ENCODE measurements at regions not wholly inside any gene's neighbourhood (a gene's known extent, or its start where the extent isn't known, plus 50 kb on each side); places are given as distances from the start of the nearest gene placed in this dataset.

DNA sequence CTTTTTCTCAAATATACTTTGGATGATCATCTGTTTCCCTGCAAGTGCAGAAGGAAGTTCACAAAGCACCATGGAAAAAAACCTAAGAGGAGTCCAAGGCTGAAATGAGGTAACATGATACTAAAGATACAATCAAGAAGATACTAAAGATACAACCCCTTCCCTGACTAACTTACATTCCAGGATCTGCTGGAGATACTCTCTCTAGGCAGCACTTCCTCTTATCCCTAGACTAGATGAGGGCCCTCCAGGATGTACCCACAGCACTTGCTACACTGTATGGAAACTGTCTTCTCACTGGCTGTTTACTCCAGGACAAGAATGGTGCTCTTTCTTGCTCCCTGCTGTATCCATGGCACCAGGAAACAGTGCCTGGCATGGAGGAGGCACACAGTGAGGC is 116.4 kb upstream of the NFE2L3 start:
- Mint-ChIP-seq H3K9me3 (ENCODE audit: unreplicated experiment) (no peaks in the 10 kb centered on the region), H3K4me3 (ENCODE audit: unreplicated experiment) (no peak overlapping the region), H3K36me3 (ENCODE audit: unreplicated experiment) (no peaks in the 10 kb centered on the region), H3K27ac (ENCODE audit: unreplicated experiment) (no peak overlapping the region), H3K4me1 (ENCODE audit: unreplicated experiment) (no peaks in the 10 kb centered on the region), H3K27me3 (ENCODE audit: unreplicated experiment) (peaks cover 9% of the 10 kb centered on the region)
- TF ChIP-seq, protein P1, sequence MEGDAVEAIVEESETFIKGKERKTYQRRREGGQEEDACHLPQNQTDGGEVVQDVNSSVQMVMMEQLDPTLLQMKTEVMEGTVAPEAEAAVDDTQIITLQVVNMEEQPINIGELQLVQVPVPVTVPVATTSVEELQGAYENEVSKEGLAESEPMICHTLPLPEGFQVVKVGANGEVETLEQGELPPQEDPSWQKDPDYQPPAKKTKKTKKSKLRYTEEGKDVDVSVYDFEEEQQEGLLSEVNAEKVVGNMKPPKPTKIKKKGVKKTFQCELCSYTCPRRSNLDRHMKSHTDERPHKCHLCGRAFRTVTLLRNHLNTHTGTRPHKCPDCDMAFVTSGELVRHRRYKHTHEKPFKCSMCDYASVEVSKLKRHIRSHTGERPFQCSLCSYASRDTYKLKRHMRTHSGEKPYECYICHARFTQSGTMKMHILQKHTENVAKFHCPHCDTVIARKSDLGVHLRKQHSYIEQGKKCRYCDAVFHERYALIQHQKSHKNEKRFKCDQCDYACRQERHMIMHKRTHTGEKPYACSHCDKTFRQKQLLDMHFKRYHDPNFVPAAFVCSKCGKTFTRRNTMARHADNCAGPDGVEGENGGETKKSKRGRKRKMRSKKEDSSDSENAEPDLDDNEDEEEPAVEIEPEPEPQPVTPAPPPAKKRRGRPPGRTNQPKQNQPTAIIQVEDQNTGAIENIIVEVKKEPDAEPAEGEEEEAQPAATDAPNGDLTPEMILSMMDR (IDR thresholded peaks at IDR 0.05) = no peak
- DNase-seq (ENCODE audit: extremely low spot score, unreplicated experiment) = peak; percentile 46

DNA sequence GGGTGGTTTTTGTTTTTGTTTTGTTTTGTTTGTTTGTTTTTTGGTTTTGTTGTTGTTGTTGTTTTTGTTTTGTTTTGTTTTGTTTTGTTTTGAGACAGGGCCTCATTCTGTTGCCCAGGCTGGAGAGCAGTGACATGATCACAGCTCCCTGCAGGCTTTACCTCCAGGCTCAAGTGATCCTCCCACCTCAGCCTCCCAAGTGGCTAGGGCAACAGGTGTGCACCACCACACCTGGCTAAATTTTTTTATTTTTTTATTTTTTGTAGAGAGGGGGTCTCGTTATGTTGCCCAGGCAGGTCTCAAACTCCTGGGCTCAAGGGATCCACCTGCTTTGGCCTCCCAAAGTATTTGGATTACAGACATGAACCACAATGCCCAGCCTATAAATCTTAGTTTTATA is 115.9 kb upstream of the NFE2L3 start:
- DNase-seq (ENCODE audit: extremely low spot score, unreplicated experiment) = peak; percentile 25
- Mint-ChIP-seq H3K27me3 (ENCODE audit: unreplicated experiment) (peaks cover 9% of the 10 kb centered on the region), H3K4me3 (ENCODE audit: unreplicated experiment) (no peak overlapping the region), H3K36me3 (ENCODE audit: unreplicated experiment) (no peaks in the 10 kb centered on the region), H3K4me1 (ENCODE audit: unreplicated experiment) (no peaks in the 10 kb centered on the region), H3K27ac (ENCODE audit: unreplicated experiment) (no peak overlapping the region), H3K9me3 (ENCODE audit: unreplicated experiment) (no peaks in the 10 kb centered on the region)
- TF ChIP-seq, protein P1 (IDR thresholded peaks at IDR 0.05) = no peak

DNA sequence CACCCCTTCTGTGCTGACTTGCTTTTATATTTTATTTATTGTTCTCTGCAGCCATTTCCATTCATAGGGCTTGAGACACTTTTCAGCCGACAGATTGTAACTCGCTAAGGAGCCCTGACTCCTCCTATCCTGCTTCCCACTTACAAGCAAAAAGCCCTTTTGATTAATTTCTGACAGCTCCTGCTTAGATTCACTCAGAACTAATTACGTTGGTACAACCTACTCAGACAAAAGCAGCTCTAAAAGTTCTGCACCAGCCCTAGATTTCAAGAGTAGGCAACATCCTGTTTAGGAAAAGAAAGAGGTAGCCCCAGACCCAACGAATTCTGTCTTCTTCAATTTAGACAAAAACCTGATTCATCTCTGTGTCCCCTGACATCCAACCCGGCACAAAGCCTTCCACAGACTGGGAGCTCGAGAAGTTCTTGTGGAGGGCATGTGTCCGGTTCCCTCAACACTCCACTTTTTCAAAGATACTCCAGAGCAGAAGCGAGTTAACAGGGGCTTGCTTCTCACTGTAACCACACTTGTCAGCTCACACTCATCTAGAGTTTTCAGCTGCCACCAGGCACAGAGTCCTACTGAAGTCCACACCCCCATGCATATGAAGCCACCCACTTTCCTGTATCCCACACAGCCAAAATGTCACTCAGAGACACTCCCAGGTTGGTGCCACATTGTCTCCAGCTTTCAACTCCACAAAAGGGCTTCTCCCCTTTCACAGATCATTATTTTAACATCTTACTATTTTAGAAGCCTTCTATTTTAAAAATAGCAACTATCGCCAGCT is 113.6 kb upstream of the NFE2L3 start:
- Mint-ChIP-seq H3K4me3 (ENCODE audit: unreplicated experiment) (no peak overlapping the region), H3K27me3 (ENCODE audit: unreplicated experiment) (peaks cover 15% of the 10 kb centered on the region), H3K9me3 (ENCODE audit: unreplicated experiment) (no peaks in the 10 kb centered on the region), H3K36me3 (ENCODE audit: unreplicated experiment) (no peaks in the 10 kb centered on the region), H3K4me1 (ENCODE audit: unreplicated experiment) (no peaks in the 10 kb centered on the region), H3K27ac (ENCODE audit: unreplicated experiment) (no peak overlapping the region)
- TF ChIP-seq, protein P1 (IDR thresholded peaks at IDR 0.05) = no peak
- DNase-seq (ENCODE audit: extremely low spot score, unreplicated experiment) = peak; percentile 44

DNA sequence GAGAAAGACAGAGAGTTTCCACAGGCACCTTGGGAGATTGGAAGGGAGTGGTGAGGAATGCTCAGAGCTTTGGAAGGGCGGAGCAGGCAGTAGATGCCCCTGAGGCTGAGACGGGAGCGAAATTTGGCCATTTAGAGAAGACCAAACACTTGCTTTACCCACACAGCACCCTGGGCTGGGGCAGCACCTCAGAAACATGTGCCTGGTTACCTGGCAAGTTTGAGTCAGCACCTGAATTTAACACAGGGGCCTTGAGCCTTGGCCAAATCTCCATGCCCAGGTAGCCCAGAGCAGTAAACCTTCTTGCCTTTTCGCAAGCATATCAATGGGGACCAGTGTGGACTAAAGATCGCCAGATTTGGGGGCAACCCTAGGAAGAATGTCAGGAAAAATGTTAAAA is 111.9 kb upstream of the NFE2L3 start:
- TF ChIP-seq, protein P1 (IDR thresholded peaks at IDR 0.05) = no peak
- no peaks in the 10 kb centered on the region for H3K36me3 Mint-ChIP-seq (ENCODE audit: unreplicated experiment)
- no peaks in the 10 kb centered on the region for H3K4me1 Mint-ChIP-seq (ENCODE audit: unreplicated experiment)
- H3K27me3 Mint-ChIP-seq (ENCODE audit: unreplicated experiment) = peaks cover 21% of the 10 kb centered on the region
- no peak overlapping the region for H3K27ac Mint-ChIP-seq (ENCODE audit: unreplicated experiment)
- DNase-seq (ENCODE audit: extremely low spot score, unreplicated experiment) = no peak
- H3K4me3 Mint-ChIP-seq (ENCODE audit: unreplicated experiment) = no peak overlapping the region
- H3K9me3 Mint-ChIP-seq (ENCODE audit: unreplicated experiment) = no peaks in the 10 kb centered on the region

DNA sequence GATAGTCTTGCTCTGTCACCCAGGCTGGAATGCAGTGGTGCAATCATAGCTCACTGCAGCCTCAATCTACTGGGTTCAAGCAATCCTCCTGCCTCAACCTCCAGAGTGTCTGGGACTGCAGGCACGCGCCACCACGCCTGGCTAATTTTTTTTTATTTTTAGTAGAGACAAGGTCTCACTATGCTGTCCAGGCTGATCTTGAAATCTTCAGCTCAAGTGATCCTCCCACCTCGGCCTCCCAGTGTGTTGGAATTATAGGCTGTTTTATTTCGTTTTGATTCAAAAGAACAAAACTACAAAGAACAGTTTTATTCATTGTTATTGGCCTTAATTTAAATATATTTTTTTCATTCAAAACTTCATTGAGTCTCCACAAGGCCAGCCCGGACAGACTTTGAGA is 109.8 kb upstream of the NFE2L3 start:
- no peak overlapping the region for H3K4me3 Mint-ChIP-seq (ENCODE audit: unreplicated experiment)

More for the DNA sequence above, 109.8 kb upstream of the NFE2L3 start:
- Mint-ChIP-seq H3K4me1 (ENCODE audit: unreplicated experiment) (no peaks in the 10 kb centered on the region), H3K36me3 (ENCODE audit: unreplicated experiment) (no peaks in the 10 kb centered on the region), H3K27me3 (ENCODE audit: unreplicated experiment) (peaks cover 21% of the 10 kb centered on the region), H3K27ac (ENCODE audit: unreplicated experiment) (no peak overlapping the region), H3K9me3 (ENCODE audit: unreplicated experiment) (no peaks in the 10 kb centered on the region)
- TF ChIP-seq, protein P1 (IDR thresholded peaks at IDR 0.05) = no peak
- peak; percentile 51 for DNase-seq (ENCODE audit: extremely low spot score, unreplicated experiment)
